ENCODE measurements at regions not wholly inside any gene's neighbourhood (a gene's known extent, or its start where the extent isn't known, plus 50 kb on each side); places are given as distances from the start of the nearest gene placed in this dataset.

GRCh38 chr3:94413336-94414108 lies 350.7 kb downstream of the NSUN3 start:
- TF ChIP-seq EP300 (IDR thresholded peaks at IDR 0.05; ENCODE audit: borderline replicate concordance in 1 of 2, low read depth in 2 of 2, low read length in 2 of 2) (no peak), GABPA (IDR thresholded peaks at IDR 0.05; ENCODE audit: borderline replicate concordance, insufficient read depth, low read length) (no peak), RAD21 (IDR thresholded peaks at IDR 0.05 in 1 of 2, conservative IDR thresholded peaks at IDR 0.05 in 1 of 2; ENCODE audit: low read depth in 2 of 2, low read length in 2 of 2) (no peak), TEAD4 (IDR thresholded peaks at IDR 0.05; ENCODE audit: low read depth, low read length) (peak; percentile 90), JUN (IDR thresholded peaks at IDR 0.05; ENCODE audit: low read depth, low read length) (no peak), CEBPB (IDR thresholded peaks at IDR 0.05; ENCODE audit: low read depth, low read length) (no peak), CTCF (IDR thresholded peaks at IDR 0.05; ENCODE audit: control extremely low read depth in 1 of 3, insufficient read depth in 1 of 3, low read depth in 1 of 3, low read length in 3 of 3) (no peak), POLR2A (IDR thresholded peaks at IDR 0.05; ENCODE audit: control extremely low read depth in 1 of 2, low read depth in 2 of 2, low read length in 2 of 2) (no peak), RFX5 (IDR thresholded peaks at IDR 0.05; ENCODE audit: borderline replicate concordance, low read depth, low read length) (no peak), POLR2AphosphoS5 (IDR thresholded peaks at IDR 0.05; ENCODE audit: low read depth, low read length) (no peak), YY1 (IDR thresholded peaks at IDR 0.05; ENCODE audit: low read depth, low read length) (no peak), ASH2L (IDR thresholded peaks at IDR 0.05; ENCODE audit: low read length) (no peak), GTF2F1 (IDR thresholded peaks at IDR 0.05; ENCODE audit: borderline replicate concordance, low read depth, low read length) (no peak)

Data from H1 (cell line).